ENCODE measurements at regions not wholly inside any gene's neighbourhood (a gene's known extent, or its start where the extent isn't known, plus 50 kb on each side); places are given as distances from the start of the nearest gene placed in this dataset.

DNA sequence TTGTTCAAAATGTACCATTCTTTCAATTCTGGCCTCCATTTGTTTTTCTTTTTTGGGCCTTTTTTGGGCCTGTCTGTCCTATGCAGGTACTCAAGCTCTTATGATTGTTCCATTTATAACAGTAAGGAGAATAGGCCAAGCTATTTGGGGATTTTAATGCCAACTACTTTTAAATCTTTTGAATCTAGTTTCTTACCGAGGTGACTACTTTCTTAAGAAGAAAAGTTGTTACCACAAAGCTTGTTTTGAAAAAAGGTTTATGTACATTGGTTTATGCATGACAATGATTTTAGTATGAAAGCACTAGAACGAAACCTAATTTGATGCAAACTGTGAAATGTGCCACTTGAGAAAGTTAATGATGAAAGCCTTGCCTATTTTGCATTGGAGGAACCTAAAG, 98.3 kb upstream of the MTHFD1L start:
- POLR2A ChIA-PET: no interaction called here
- Histone ChIP-seq H3K4me3 (ENCODE audit: low read depth, low read length) (no peak overlapping the region), H3K9me3 (ENCODE audit: control insufficient read depth, insufficient read depth, low read length) (no peaks in the 10 kb centered on the region), H3K27ac (ENCODE audit: low read depth, low read length) (no peak overlapping the region), H3K27me3 (ENCODE audit: control insufficient read depth, insufficient read depth, low read length) (no peaks in the 10 kb centered on the region)
- no peak for DNase-seq (ENCODE audit: low read depth, low spot score)
- TF ChIP-seq, protein P1, sequence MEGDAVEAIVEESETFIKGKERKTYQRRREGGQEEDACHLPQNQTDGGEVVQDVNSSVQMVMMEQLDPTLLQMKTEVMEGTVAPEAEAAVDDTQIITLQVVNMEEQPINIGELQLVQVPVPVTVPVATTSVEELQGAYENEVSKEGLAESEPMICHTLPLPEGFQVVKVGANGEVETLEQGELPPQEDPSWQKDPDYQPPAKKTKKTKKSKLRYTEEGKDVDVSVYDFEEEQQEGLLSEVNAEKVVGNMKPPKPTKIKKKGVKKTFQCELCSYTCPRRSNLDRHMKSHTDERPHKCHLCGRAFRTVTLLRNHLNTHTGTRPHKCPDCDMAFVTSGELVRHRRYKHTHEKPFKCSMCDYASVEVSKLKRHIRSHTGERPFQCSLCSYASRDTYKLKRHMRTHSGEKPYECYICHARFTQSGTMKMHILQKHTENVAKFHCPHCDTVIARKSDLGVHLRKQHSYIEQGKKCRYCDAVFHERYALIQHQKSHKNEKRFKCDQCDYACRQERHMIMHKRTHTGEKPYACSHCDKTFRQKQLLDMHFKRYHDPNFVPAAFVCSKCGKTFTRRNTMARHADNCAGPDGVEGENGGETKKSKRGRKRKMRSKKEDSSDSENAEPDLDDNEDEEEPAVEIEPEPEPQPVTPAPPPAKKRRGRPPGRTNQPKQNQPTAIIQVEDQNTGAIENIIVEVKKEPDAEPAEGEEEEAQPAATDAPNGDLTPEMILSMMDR (IDR thresholded peaks at IDR 0.05; ENCODE audit: low read depth, low read length): no peak
- CTCF ChIA-PET: no interaction called here

DNA sequence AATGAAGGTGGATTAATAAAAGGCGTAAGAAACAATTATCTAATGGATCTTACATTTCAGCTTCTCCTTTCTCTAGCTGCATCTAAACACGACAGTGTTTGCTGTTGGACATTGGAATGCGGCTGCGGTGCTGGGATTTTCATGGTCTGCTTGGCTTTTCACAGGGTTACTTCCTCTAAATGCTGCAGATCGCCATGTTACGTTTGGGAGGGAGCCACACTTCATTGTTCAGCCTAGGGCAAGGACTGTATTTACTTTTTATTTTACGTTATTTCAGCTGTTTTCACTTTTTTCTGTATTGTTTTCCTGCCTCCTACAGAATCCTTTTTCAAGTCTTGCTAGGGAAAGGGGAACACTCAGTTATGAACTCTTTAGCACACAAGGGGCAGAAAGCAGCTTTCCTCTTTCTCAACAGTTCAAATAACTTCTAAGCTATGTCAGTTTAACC, 97.9 kb upstream of the MTHFD1L start:
- Histone ChIP-seq H3K9me3 (ENCODE audit: control insufficient read depth, insufficient read depth, low read length) (no peaks in the 10 kb centered on the region), H3K27me3 (ENCODE audit: control insufficient read depth, insufficient read depth, low read length) (no peaks in the 10 kb centered on the region), H3K4me3 (ENCODE audit: low read depth, low read length) (no peak overlapping the region), H3K27ac (ENCODE audit: low read depth, low read length) (no peak overlapping the region)
- DNase-seq (ENCODE audit: low read depth, low spot score): no peak
- POLR2A ChIA-PET: no interaction called here
- CTCF ChIA-PET: no interaction called here
- TF ChIP-seq, protein P1 (IDR thresholded peaks at IDR 0.05; ENCODE audit: low read depth, low read length): no peak

DNA sequence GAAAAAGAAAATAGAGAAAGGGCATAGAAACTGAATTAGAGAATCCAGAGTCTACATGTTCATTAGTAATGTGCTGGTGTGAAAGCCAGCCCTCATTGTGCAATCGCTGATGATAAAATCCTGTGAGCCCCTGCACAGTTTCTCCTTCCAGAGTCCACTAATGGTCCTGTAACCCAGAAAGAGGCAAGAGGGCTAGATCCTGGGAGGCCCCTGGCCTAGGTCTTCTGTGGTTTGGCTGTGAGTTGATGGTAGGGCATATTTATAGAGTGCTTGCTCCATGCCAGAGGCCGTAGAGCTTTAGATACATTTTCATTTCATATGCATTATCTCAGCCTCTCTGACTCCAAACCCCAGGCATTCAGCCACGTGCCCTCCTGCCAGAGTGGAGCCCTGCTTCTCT, 94.9 kb upstream of the MTHFD1L start:
- H3K4me3 ChIP-seq (ENCODE audit: low read depth, low read length): no peak overlapping the region
- no peaks in the 10 kb centered on the region for H3K9me3 ChIP-seq (ENCODE audit: control insufficient read depth, insufficient read depth, low read length)
- CTCF ChIA-PET: interaction anchor here (0.5 kb wide), 1 partner anchor 699 kb away, joined by 3 read pairs; no protein-coding TSS in a partner anchor
- TF ChIP-seq, protein P1 (IDR thresholded peaks at IDR 0.05; ENCODE audit: low read depth, low read length): no peak
- no peak overlapping the region for H3K27ac ChIP-seq (ENCODE audit: low read depth, low read length)
- no peaks in the 10 kb centered on the region for H3K27me3 ChIP-seq (ENCODE audit: control insufficient read depth, insufficient read depth, low read length)
- no peak for DNase-seq (ENCODE audit: low read depth, low spot score)
- POLR2A ChIA-PET: no interaction called here

DNA sequence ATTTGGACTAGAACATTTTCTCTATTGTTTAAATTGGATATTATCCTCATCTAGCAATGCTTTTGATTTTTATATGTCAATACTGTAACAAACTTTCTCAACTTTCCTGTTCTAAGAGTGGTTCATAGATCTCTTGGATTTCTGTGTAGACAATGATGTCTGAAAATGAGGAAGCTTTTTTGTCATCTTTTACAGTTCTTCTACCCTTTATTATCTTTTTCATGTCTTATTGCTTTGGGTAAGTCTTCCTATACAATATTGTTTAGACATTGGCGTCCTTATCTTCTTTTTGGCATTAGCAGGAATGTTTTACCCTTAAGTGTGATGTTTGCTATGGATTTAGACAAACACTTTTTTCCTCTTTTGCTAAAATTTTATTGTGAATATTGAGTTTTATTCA, 91.5 kb upstream of the MTHFD1L start:
- CTCF ChIA-PET: no interaction called here
- no peaks in the 10 kb centered on the region for H3K27me3 ChIP-seq (ENCODE audit: control insufficient read depth, insufficient read depth, low read length)
- H3K4me3 ChIP-seq (ENCODE audit: low read depth, low read length): no peak overlapping the region
- no peak for DNase-seq (ENCODE audit: low read depth, low spot score)
- TF ChIP-seq, protein P1 (IDR thresholded peaks at IDR 0.05; ENCODE audit: low read depth, low read length): no peak
- no peak overlapping the region for H3K27ac ChIP-seq (ENCODE audit: low read depth, low read length)
- no peaks in the 10 kb centered on the region for H3K9me3 ChIP-seq (ENCODE audit: control insufficient read depth, insufficient read depth, low read length)
- POLR2A ChIA-PET: no interaction called here

DNA sequence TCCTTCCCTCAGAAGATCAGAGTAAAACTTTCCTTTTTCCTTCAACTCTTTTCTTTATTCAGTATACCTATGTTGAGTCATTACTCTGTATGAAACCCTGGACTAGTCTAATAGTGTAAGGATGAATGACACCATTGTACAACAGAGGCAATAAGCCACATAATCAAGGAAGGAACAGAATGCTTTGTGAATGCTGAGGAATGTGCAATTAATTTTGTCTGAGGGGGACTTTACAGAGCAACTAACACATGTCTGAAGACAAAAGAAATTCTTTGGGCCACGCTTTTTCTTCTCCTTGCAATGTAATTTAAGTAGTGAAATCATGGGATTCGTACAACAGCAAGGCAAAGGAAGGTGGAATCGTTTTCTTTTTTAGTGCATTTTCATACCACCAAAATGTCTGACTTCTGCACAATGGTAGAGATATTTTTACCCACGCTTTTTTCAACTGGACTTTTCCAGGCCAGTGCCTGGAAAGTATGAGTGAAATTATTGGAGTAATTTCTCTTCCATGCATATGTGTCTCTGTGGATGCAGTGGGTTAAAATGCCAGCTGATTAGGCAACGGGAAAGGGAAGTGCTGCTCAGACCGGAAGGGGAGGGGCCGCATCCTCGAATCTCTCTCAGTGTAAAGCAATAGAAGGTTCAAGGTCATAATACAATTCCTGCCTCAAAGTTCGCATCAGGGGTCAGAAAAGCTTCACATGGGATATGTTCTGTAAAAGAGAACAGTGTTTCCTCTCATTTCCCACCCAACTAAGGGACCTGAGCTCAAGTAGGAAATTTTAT, 89.9 kb upstream of the MTHFD1L start:
- Histone ChIP-seq H3K4me3 (ENCODE audit: low read depth, low read length) (no peak overlapping the region), H3K9me3 (ENCODE audit: control insufficient read depth, insufficient read depth, low read length) (no peaks in the 10 kb centered on the region), H3K27ac (ENCODE audit: low read depth, low read length) (no peak overlapping the region), H3K27me3 (ENCODE audit: control insufficient read depth, insufficient read depth, low read length) (no peaks in the 10 kb centered on the region)
- CTCF ChIA-PET: no interaction called here
- POLR2A ChIA-PET: no interaction called here
- TF ChIP-seq, protein P1 (IDR thresholded peaks at IDR 0.05; ENCODE audit: low read depth, low read length): no peak
- DNase-seq (ENCODE audit: low read depth, low spot score): no peak

Measured in AG04450 (cell line).